Dermis microvascular lymphatic vessel endothelial cell (primary cell): ENCODE measurements at regions not wholly inside any gene's neighbourhood (a gene's known extent, or its start where the extent isn't known, plus 50 kb on each side); places are given as distances from the start of the nearest gene placed in this dataset.
A peak's percentile ranks its signal among the peaks of the same experiment; 100 is the strongest.

Source experiments
- DNase-seq, 2 donors: peaks; one replicate each; pipeline versions ENCODE4 v3.0.0 to v3.0.0-alpha.2; 2010; ENCODE audit warnings: low read depth in 2 of 2

GRCh38 chr2:205902041-205902899 lies 183.7 kb downstream of the INO80D start:
- no peak for DNase-seq

DNA sequence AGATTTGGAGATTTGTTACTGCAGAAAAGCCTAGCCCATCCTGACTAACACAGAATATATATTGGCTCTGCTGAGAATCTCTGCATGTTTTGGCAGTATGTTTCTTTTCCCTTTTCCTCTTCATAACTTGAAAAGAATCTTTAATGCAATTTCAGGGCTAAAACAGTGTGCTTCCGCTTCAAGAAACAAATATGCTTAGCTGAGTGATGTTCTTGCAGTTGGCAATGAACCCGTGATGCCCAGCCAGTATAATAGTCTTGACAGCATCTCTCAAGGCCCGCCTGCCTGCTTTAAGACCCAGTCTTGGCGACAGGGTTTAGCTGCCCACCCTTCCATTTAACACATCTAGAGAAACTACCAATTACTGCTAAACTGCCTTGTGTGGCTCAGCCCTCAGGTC lies 184.5 kb downstream of the INO80D start:
- no peak for DNase-seq

- DNase-seq: no peak
Observed at GRCh38 chr2:205898744-205899143, 187.2 kb downstream of the INO80D start.

DNA sequence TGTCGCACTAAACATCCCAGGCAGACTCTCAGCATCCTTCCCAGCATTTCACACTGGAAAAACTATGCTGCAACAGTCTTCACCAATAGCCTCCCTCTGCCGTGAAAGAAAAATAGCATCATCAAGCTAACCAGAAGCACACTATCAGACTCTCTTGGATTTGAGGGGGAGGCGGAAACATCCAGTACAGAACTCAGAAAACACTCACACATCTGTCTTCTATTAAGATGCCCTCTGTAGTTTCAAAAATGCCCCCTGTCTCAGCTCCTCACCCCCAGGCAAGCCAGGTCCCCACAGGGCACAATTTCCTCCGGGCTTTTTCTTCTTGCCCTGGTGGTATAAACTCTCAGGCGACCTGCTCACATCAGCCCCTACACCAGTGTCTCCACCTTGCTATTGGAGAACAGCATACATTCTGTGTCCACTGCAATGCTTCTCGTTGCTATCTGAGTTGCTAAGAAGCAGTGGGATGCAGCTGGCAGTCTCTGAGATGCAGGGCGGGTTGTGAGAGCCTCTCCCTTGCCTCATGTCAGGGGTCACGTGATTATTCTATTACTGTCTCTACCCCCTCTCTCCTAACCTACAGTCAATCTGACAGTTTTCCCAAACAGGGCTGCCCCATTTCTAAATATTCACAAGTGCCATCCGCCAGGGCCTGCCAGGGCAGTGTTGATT lies 189.9 kb downstream of the INO80D start:
- DNase-seq: no peak

DNA sequence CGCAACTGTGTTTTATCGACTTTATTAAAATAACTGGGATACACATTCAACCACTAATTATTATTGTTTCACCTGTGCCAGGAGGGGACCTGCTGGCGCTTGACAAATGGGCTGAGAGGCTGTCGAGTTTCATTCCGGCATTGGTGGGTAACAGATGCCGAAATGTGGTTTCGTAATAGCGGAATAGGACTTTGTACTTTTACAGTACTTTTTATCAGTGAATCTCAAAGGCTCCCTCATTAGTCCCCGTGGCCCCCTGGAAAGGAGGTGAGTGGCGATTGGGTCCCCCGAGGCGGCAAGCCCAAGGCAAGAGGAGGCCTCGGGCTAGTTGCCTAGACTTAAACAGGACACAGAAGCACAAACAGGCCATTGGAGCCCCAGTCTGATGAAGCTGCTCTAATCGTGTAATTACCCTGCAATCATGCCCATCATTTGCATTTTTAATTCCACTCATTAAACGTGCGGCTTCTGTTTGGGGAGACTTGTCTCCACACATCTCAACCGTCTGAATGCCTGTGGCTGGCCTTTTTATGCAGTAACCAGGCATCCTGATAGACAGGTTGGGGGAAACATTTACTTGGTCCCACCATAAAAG lies 193.2 kb downstream of the INO80D start:
- no peak for DNase-seq

- DNase-seq: no peak
Observed at GRCh38 chr2:205892251-205892655, 193.7 kb downstream of the INO80D start.

- peak; percentile 27 to 67 for DNase-seq
Observed at GRCh38 chr2:205889114-205889513, 196.9 kb downstream of the INO80D start.

DNA sequence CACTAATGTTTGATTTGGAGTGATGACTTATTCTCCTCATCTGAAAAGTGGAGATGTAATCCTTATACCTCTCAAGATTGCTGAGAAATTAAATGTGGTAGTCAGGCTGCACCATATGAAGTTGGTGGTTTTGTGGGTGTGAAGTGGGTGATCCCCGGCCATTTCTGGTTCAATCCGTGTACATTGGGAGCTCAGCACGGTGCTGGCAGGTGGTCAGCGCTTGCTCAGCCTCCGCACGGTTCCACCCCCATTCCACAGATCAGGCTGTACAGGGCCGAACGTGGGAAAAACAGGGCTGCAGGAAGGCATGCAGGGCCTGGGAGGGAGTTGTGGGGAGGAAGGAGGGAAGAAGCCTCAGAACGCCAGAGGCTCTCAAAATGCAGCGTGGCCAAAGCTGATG lies 198.3 kb downstream of the INO80D start:
- DNase-seq: no peak

- peak; percentile 41 to 81 for DNase-seq
Observed at GRCh38 chr2:205885492-205886099, 200.4 kb downstream of the INO80D start.

DNA sequence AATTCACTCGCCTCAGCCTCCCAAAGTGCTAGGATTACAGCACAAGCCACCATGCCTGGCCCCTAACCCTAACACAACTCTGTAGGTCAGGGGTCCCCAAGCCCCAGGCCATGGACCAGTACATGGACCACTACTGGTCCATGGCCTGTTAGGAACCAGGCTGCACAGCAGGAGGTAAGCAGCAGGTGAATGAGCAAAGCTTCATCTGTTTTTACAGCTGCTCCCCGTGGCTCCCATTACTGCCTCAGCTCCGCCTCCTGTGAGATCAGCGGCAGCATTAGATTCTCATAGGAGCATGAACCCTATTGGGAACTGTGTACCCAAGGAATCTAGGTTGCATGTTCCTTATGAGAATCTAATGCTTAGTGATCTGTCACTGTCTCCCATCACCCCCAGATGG lies 201.7 kb downstream of the NRP2 start:
- DNase-seq: no peak

DNA sequence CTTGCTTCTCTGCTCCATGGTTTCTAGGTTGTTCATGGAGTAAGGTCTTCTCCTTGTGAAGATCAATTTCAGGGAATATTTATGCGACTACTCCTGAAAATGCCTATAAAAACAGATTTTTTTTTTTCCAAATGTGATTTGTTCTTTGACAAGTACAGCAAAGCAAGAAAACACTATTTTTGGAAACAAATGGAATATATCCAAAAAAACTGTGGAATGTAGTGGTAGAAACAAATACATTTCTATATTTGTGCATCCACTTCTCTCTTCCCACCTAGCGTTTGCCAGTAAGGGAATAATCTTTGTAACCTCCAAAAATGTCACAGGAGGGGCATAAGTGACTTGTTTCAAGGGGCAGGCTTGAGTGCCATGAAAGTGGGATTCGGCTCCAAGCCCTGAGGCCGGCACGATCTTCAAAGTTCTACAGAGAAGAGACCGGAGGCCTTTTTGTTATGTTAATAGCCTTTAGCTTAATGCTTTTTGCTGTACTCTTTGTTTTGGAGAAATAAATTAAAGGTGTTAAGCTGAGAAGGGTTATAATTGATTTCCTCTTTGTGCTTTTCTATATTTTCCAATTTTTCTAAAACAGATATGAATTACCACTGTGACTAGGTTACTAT lies 200.6 kb downstream of the NRP2 start:
- no peak for DNase-seq

DNA sequence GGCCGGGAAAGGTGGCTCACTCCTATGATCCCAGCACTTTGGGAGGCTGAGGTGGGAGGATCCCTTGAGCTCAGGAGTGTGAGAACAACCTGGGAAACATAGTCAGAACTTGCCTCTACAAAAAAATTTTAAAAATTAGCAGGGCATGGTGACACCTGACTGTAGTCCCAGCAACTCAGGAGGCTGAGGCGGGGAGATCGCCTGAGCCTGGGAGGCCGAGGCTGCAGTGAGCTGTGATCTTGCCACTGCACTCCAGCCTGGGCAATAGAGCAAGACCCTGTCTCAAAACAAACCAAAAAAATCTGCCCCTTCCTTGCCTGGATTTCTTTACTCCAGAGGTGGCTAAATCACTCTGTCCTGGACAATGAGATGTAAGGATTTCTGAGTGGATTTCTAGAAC lies 197.7 kb downstream of the NRP2 start:
- DNase-seq: no peak

- DNase-seq: no peak
Observed at GRCh38 chr2:205878999-205879762, 196.9 kb downstream of the NRP2 start.

DNA sequence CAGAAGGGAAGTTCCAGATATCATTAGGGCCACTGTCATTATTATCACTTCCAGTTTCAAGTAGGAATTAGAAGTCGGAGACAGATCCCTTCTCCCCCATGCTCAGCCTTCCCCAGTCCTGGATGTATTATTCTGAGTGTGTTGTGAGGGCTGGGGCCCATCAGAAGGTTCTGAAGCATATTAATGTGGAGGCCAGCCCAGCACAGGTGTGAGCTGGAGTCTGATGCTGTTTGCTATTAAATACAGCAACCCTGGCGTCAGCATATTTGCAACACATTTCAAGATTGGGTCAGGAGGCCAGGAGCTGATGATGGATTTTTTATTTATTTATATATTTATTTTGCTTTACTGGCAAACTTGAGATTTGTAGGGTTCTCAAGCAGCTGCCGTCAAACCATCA lies 195.2 kb downstream of the NRP2 start:
- DNase-seq: no peak

DNA sequence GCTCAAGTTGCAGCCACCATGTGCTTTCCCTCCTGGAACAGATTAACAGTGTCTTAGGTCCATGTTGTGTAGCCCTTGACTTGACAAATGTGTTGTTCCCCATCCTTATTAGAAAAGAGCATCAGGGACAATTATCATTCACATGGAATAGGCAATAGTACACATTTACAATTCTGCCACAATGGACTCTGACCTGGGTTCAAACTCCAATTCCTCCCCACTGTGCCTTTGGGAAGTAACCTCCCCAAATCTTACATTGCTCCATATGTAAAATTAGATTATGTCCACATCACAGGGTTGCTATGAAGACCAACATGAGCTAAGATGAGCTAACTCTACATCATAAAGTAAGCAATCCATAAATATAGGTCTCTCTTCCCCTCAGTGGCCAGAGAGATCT lies 193.8 kb downstream of the NRP2 start:
- no peak for DNase-seq

DNA sequence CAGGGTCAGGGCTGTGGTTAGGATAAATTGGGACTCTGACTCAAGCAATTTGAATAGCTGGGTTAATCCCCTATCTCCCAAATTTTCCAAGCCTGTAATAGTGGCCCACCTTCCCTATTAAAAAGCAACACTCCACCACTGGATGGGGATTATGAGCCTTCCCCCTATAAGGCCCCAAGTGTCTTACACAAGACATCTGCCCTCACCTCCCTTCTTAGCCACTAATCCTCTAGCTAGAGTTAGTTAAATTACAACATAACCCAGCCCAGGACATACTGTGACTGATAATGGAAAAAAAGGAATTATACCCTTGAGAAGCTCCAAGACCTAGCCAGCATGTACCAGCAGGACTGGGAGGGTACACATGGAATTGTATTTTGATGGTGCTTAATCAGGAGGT lies 190.4 kb downstream of the NRP2 start:
- DNase-seq: no peak

GRCh38 chr2:205869439-205869838 lies 187.1 kb downstream of the NRP2 start:
- no peak for DNase-seq

- no peak for DNase-seq
Observed at GRCh38 chr2:205868773-205869333, 186.6 kb downstream of the NRP2 start.

DNA sequence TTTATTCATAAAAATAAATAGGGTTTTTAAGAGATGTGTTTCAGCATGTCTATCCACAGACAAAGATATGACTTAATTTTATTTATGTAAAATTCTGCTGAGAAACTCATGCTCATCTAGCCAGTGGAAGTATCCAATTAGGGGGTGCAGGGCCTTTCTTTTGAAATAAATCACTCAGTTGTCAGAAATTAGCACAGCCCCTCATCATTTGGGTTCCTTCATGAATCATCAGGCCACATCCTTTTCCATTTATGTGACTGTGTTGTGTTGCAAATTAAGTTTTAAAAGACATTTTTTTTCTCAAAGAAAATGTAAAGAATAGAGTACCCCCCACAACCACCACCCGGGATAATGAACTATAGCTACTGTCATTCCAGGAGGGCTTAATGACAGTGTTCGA lies 185.8 kb downstream of the NRP2 start:
- DNase-seq: no peak

- no peak for DNase-seq
Observed at GRCh38 chr2:205867371-205867770, 185.1 kb downstream of the NRP2 start.
